ENCODE measurements at regions not wholly inside any gene's neighbourhood (a gene's known extent, or its start where the extent isn't known, plus 50 kb on each side); places are given as distances from the start of the nearest gene placed in this dataset.

DNA sequence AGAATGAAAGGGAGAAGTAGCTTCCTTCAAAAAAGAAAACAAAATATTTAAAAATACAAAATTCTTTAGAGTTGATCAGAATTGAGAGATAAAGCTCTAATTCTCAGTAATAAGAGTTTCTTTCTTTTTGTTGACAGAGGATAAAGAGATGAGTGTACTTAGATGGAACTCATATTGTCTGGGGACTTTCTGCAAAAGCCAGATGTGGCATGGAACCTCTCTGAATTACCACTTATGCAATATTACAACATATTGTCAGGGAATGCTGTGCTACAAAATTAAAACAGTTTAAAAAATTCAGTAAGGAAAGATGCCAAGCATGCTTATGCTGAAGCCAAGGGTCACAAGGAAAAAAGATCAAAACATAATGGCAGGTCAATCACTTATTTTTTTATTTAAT, 386.6 kb upstream of the LRATD1 start:
- Histone ChIP-seq H3K9me3 (ENCODE audit: low read depth) (no peaks in the 10 kb centered on the region), H3K4me2 (ENCODE audit: unreplicated experiment) (no peak overlapping the region), H3K9me2 (ENCODE audit: insufficient read depth) (no peaks in the 10 kb centered on the region), H3K79me2 (ENCODE audit: insufficient read depth) (no peaks in the 10 kb centered on the region), H3K9ac (no peak overlapping the region), H2AFZ (no peak overlapping the region), H3F3A (ENCODE audit: insufficient read depth) (no peaks in the 10 kb centered on the region), H3K36me3 (ENCODE audit: low read depth) (no peaks in the 10 kb centered on the region), H3K27ac (no peak overlapping the region), H3K4me3 (no peak overlapping the region), H3K4me1 (ENCODE audit: insufficient read depth) (no peaks in the 10 kb centered on the region), H4K20me1 (ENCODE audit: insufficient read depth) (no peaks in the 10 kb centered on the region), H3K27me3 (replicated peaks; ENCODE audit: insufficient read depth) (no peaks in the 10 kb centered on the region)
- no peak for DNase-seq
- in situ Hi-C loops (cut with MboI), result no loop called here
- TF ChIP-seq EZH2 (IDR thresholded peaks at IDR 0.05; ENCODE audit: insufficient read depth, poor library complexity, severe bottlenecking) (no peak), EZH2phosphoT487 (IDR thresholded peaks at IDR 0.05; ENCODE audit: insufficient read depth, low read depth) (no peak)

DNA sequence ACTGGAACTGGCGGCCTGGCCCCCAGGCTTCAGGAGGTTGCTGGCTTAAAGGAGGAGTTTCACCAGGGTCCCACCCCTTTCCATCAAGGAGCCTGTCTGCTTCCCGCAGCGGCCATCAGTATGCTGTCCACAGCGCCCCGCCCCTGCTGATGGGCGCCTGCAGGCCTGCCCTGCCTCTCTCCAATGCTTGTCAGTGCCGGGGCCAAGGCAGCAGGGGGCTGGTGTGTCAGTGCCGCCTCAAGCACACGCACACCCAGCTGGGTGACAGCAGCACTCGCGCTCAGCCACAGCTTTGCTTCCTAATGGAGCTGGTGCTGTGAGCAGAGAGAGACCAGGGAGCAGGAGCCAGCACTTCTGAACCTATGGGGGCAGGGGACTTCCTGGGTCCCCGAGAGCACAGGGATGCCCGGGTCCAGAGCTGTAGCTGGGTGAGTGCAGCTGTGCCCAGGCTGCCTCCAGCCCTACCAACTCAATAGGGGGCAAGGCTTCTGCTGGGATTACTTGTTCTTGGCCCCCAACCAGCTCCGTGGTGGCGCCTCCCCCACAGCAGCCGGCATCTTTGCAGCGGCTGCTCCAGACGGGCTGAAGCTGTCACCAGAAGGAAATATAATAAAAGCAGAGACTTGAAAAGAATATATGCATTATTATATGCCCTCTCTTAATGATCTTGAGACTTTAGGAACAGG, 377.2 kb upstream of the LRATD1 start:
- Histone ChIP-seq H3K9me2 (ENCODE audit: insufficient read depth) (no peaks in the 10 kb centered on the region), H4K20me1 (ENCODE audit: insufficient read depth) (no peaks in the 10 kb centered on the region), H3K36me3 (ENCODE audit: low read depth) (no peaks in the 10 kb centered on the region), H3K27me3 (replicated peaks; ENCODE audit: insufficient read depth) (no peaks in the 10 kb centered on the region), H3K9me3 (ENCODE audit: low read depth) (no peaks in the 10 kb centered on the region), H3K4me1 (ENCODE audit: insufficient read depth) (no peaks in the 10 kb centered on the region), H3K9ac (no peak overlapping the region), H2AFZ (no peak overlapping the region), H3K4me2 (ENCODE audit: unreplicated experiment) (no peak overlapping the region), H3F3A (ENCODE audit: insufficient read depth) (no peaks in the 10 kb centered on the region), H3K27ac (no peak overlapping the region), H3K79me2 (ENCODE audit: insufficient read depth) (no peaks in the 10 kb centered on the region), H3K4me3 (no peak overlapping the region)
- TF ChIP-seq EZH2phosphoT487 (IDR thresholded peaks at IDR 0.05; ENCODE audit: insufficient read depth, low read depth) (no peak), EZH2 (IDR thresholded peaks at IDR 0.05; ENCODE audit: insufficient read depth, poor library complexity, severe bottlenecking) (no peak)
- DNase-seq, result no peak
- WGBS, 2 experiments (ENCODE audit: low coverage in 1 of 2, low lambda C conversion rate in 2 of 2, missing lambda C conversion rate in 2 of 2), result 32 to 33% methylated on average over 18 of the region's 18 CpGs
- in situ Hi-C loops (cut with MboI), result no loop called here

DNA sequence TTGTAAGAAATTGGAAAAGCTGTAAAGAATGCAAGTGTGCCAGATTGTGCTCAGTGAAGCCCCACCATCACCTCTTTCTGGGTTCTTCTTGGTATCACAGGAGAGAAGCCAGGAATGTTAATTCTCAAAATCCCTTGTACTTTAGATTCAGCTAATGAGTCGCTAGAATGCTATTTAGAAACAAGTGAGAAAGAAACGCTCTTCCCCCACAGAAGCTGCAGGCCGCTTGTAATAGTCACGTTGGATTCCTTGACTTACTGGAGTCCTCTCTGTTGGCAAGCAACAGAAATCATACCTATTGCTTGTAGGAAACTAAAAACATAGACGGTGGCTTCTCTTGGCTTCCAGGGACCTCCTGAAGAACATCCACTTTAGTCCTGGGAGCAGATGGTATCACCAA, 375.6 kb upstream of the LRATD1 start:
- Histone ChIP-seq H4K20me1 (ENCODE audit: insufficient read depth) (no peaks in the 10 kb centered on the region), H3K9me2 (ENCODE audit: insufficient read depth) (no peaks in the 10 kb centered on the region), H3K4me3 (no peak overlapping the region), H2AFZ (no peak overlapping the region), H3K27ac (no peak overlapping the region), H3K9me3 (ENCODE audit: low read depth) (no peaks in the 10 kb centered on the region), H3F3A (ENCODE audit: insufficient read depth) (no peaks in the 10 kb centered on the region), H3K36me3 (ENCODE audit: low read depth) (no peaks in the 10 kb centered on the region), H3K4me2 (ENCODE audit: unreplicated experiment) (no peak overlapping the region), H3K4me1 (ENCODE audit: insufficient read depth) (no peaks in the 10 kb centered on the region), H3K9ac (no peak overlapping the region), H3K79me2 (ENCODE audit: insufficient read depth) (no peaks in the 10 kb centered on the region), H3K27me3 (replicated peaks; ENCODE audit: insufficient read depth) (no peaks in the 10 kb centered on the region)
- WGBS, 2 experiments (ENCODE audit: low coverage in 1 of 2, low lambda C conversion rate in 2 of 2, missing lambda C conversion rate in 2 of 2), result 28 to 31% methylated on average over 5 of the region's 5 CpGs
- no peak for TF ChIP-seq EZH2 (IDR thresholded peaks at IDR 0.05; ENCODE audit: insufficient read depth, poor library complexity, severe bottlenecking)
- no peak for TF ChIP-seq EZH2phosphoT487 (IDR thresholded peaks at IDR 0.05; ENCODE audit: insufficient read depth, low read depth)
- no peak for DNase-seq
- in situ Hi-C loops (cut with MboI), result no loop called here

DNA sequence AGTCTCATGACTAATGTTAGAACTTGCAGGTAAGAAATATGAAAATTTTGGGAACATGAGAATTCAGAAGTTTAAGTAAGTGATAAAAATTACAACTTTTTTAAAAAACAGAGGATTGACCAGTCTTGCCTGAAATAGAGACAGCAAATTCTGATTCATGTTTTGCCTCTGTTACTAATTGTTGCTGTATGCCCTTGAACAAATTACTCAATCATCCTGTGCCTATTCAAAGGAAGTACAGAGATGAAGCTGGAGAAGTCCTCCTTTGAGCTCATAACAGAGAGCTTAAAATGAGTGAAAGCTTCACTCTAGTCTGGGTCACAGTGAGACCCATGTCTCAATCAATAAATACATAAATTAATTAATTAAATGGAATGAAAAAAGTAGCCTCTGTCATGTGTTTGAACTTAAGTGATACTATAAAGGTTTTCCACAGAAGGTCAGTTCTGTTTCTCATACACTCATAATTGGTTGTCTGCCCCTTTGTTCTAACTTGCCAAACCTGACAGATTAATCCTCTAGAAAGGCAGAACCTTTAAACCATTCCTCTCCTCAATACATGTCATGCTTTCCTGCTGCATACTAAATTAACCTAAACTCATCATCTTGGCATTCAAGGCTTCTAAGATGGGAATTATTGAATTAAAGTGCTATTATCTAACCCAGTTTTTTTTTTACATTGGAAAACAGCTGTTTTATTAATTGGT, 374.6 kb upstream of the LRATD1 start:
- TF ChIP-seq EZH2 (IDR thresholded peaks at IDR 0.05; ENCODE audit: insufficient read depth, poor library complexity, severe bottlenecking) (no peak), EZH2phosphoT487 (IDR thresholded peaks at IDR 0.05; ENCODE audit: insufficient read depth, low read depth) (no peak)
- no peak overlapping the region for H3K4me3 ChIP-seq

DNA sequence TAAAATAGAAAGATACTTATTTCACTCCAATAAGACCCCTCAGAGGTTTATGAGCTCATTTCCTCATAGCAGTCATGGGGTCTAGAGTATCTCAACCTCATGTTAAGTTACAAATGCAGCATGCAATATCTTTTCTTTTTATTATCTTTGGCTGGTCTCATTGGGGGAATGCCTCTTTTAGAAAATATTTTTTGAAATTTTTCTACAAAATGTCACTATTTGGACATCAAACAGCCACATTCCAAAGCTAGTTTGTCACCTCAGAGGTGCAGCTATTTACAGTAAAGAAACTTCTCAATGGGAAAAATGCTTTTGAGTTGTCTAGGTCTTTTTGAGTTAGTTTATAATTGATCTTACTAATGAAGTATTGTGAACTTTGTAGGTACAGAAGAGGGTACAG, 370.7 kb upstream of the LRATD1 start:
- no peak for DNase-seq
- in situ Hi-C loops (cut with MboI), result no loop called here
- TF ChIP-seq EZH2 (IDR thresholded peaks at IDR 0.05; ENCODE audit: insufficient read depth, poor library complexity, severe bottlenecking) (no peak), EZH2phosphoT487 (IDR thresholded peaks at IDR 0.05; ENCODE audit: insufficient read depth, low read depth) (no peak)
- Histone ChIP-seq H3K4me3 (no peak overlapping the region), H3K4me1 (ENCODE audit: insufficient read depth) (no peaks in the 10 kb centered on the region), H3K4me2 (ENCODE audit: unreplicated experiment) (no peak overlapping the region), H3K79me2 (ENCODE audit: insufficient read depth) (no peaks in the 10 kb centered on the region), H3K27me3 (replicated peaks; ENCODE audit: insufficient read depth) (no peaks in the 10 kb centered on the region), H3K9me3 (ENCODE audit: low read depth) (no peaks in the 10 kb centered on the region), H3K9ac (no peak overlapping the region), H3F3A (ENCODE audit: insufficient read depth) (no peaks in the 10 kb centered on the region), H3K36me3 (ENCODE audit: low read depth) (no peaks in the 10 kb centered on the region), H2AFZ (no peak overlapping the region), H3K27ac (no peak overlapping the region), H3K9me2 (ENCODE audit: insufficient read depth) (no peaks in the 10 kb centered on the region), H4K20me1 (ENCODE audit: insufficient read depth) (no peaks in the 10 kb centered on the region)

More for the DNA sequence above, 374.6 kb upstream of the LRATD1 start:
- Histone ChIP-seq H3K4me2 (ENCODE audit: unreplicated experiment) (no peak overlapping the region), H3F3A (ENCODE audit: insufficient read depth) (no peaks in the 10 kb centered on the region), H3K79me2 (ENCODE audit: insufficient read depth) (no peaks in the 10 kb centered on the region), H3K9ac (no peak overlapping the region), H3K9me2 (ENCODE audit: insufficient read depth) (no peaks in the 10 kb centered on the region), H3K27me3 (replicated peaks; ENCODE audit: insufficient read depth) (no peaks in the 10 kb centered on the region), H4K20me1 (ENCODE audit: insufficient read depth) (no peaks in the 10 kb centered on the region), H3K36me3 (ENCODE audit: low read depth) (no peaks in the 10 kb centered on the region), H3K9me3 (ENCODE audit: low read depth) (no peaks in the 10 kb centered on the region), H3K4me1 (ENCODE audit: insufficient read depth) (no peaks in the 10 kb centered on the region), H3K27ac (no peak overlapping the region), H2AFZ (no peak overlapping the region)
- in situ Hi-C loops (cut with MboI), result no loop called here
- DNase-seq, result no peak

All from GM23248 (cell line).